GM23338 (cell line): ENCODE measurements at regions not wholly inside any gene's neighbourhood (a gene's known extent, or its start where the extent isn't known, plus 50 kb on each side); places are given as distances from the start of the nearest gene placed in this dataset.

Experiments used
- ATAC-seq: fragments of 200-7000 bp; cut with Tn5 transposase; 3 replicates; pipeline ENCODE4 v1.9.1; 2020
- DNase-seq: peaks from one replicate; pipeline ENCODE4 v3.0.0-alpha.2; 2015; ENCODE audit warnings: low spot score
- H2AFZ ChIP-seq: fragments of 200-600 bp; sonication (generic); 2 replicates; pipeline ENCODE4 v1.8.0; 2016; ENCODE audit warnings: antibody characterized with exemption, mild to moderate bottlenecking, moderate library complexity
- H3F3A ChIP-seq: fragments of 200-600 bp; sonication (generic); replicated peaks from 2 replicates; pipeline ENCODE4 v1.8.0; 2017; ENCODE audit warnings: antibody characterized with exemption, mixed run types, low read depth
- H3K27ac ChIP-seq: fragments of 200-600 bp; sonication (generic); 2 replicates; pipeline ENCODE4 v1.6.1; 2016; ENCODE audit warnings: low read depth
- H3K27me3 ChIP-seq: fragments of 200-600 bp; sonication (generic); 2 replicates; pipeline ENCODE4 v1.8.0; 2016; ENCODE audit warnings: mild to moderate bottlenecking, mixed run types, moderate library complexity; ENCODE audit not compliant: insufficient read depth
- H3K36me3 ChIP-seq: fragments of 200-600 bp; sonication (generic); 2 replicates; pipeline ENCODE4 v1.8.0; 2016; ENCODE audit warnings: mild to moderate bottlenecking; ENCODE audit not compliant: insufficient read depth
- H3K4me1 ChIP-seq: fragments of 200-600 bp; sonication (generic); 2 replicates; pipeline ENCODE4 v1.8.0; 2016; ENCODE audit warnings: mild to moderate bottlenecking, moderate library complexity; ENCODE audit not compliant: insufficient read depth
- H3K4me2 ChIP-seq: fragments of 200-600 bp; sonication (generic); 2 replicates; pipeline ENCODE4 v1.7.1; 2017; ENCODE audit warnings: mixed run types
- H3K4me3 ChIP-seq: fragments of 200-600 bp; sonication (generic); 2 replicates; pipeline ENCODE4 v1.6.1; 2016; ENCODE audit warnings: mixed run types
- H3K79me2 ChIP-seq: fragments of 200-600 bp; sonication (generic); replicated peaks from 2 replicates; pipeline ENCODE4 v1.8.0; 2017; ENCODE audit warnings: mild to moderate bottlenecking; ENCODE audit not compliant: insufficient read depth
- H3K9me2 ChIP-seq: fragments of 200-600 bp; sonication (generic); 2 replicates; pipeline ENCODE4 v1.8.0; 2017; ENCODE audit not compliant: insufficient read depth
- H4K20me1 ChIP-seq: fragments of 200-600 bp; sonication (generic); replicated peaks from 2 replicates; pipeline ENCODE4 v1.8.0; 2017; ENCODE audit warnings: mild to moderate bottlenecking; ENCODE audit not compliant: insufficient read depth
- H3K27ac Mint-ChIP-seq: 2 replicates; pipeline ENCODE4 v1.8.0; 2020; ENCODE audit warnings: inconsistent platforms, mild to moderate bottlenecking, moderate library complexity, mixed read lengths
- H3K27me3 Mint-ChIP-seq: 3 replicates; pipeline ENCODE4 v1.8.0; 2022; ENCODE audit warnings: low read depth, mild to moderate bottlenecking, moderate library complexity, mixed read lengths, inconsistent platforms; ENCODE audit not compliant: insufficient read depth, poor library complexity
- H3K36me3 Mint-ChIP-seq: 3 replicates; pipeline ENCODE4 v1.8.0; 2021; ENCODE audit warnings: low read depth, mild to moderate bottlenecking, inconsistent platforms, moderate library complexity, mixed read lengths
- H3K4me1 Mint-ChIP-seq: 3 replicates; pipeline ENCODE4 v1.8.0; 2020; ENCODE audit warnings: mild to moderate bottlenecking, inconsistent platforms, mixed read lengths
- H3K4me3 Mint-ChIP-seq: 3 replicates; pipeline ENCODE4 v1.8.0; 2021; ENCODE audit warnings: moderate library complexity, mild to moderate bottlenecking, inconsistent platforms, mixed read lengths
- H3K9me3 Mint-ChIP-seq: 3 replicates; pipeline ENCODE4 v1.8.0; 2020; ENCODE audit warnings: moderate library complexity, mild to moderate bottlenecking, inconsistent platforms, mixed read lengths
- JUNB ChIP-seq: IDR thresholded peaks from one replicate; pipeline ENCODE4 v1.6.1; 2016; ENCODE audit warnings: antibody characterized with exemption; ENCODE audit not compliant: unreplicated experiment
- NANOG ChIP-seq: IDR thresholded peaks from 2 replicates; pipeline ENCODE4 v1.6.1; 2016; ENCODE audit warnings: antibody characterized with exemption, borderline replicate concordance
- POLR2AphosphoS5 ChIP-seq: IDR thresholded peaks from 2 replicates; pipeline ENCODE4 v1.6.1; 2016; ENCODE audit warnings: antibody characterized with exemption, low read depth
- ZNF331 ChIP-seq: fragments of 250-450 bp; sonication (Bioruptor Pico); IDR thresholded peaks from 2 replicates; pipeline ENCODE4 v1.5.0; 2020; ENCODE audit warnings: low read depth, mild to moderate bottlenecking, moderate library complexity
- ZNF462 ChIP-seq: fragments of 250-450 bp; sonication (Bioruptor Pico); IDR thresholded peaks from 2 replicates; pipeline ENCODE4 v1.5.0; 2020; ENCODE audit warnings: mild to moderate bottlenecking, moderate library complexity
- TF ChIP-seq, protein P1 (sequence below), 2 experiments: fragments of 200-600 bp in 1 of 2; sonication (generic) in 1 of 2; conservative IDR thresholded peaks; 2 replicates each; pipeline versions ENCODE4 v1.5.1 to v1.6.1; 2016 to 2017; ENCODE audit warnings: antibody characterized with exemption in 2 of 2, low read depth in 2 of 2, mild to moderate bottlenecking in 2 of 2, moderate library complexity in 1 of 2

GRCh38 chr4:129747756-129748155, 651.8 kb downstream of the C4orf33 start:
- Histone ChIP-seq H3K4me3 (no peak overlapping the region), H3K36me3 (no peaks in the 10 kb centered on the region), H4K20me1 (no peaks in the 10 kb centered on the region), H3K4me2 (no peak overlapping the region), H2AFZ (peak overlapping the region; percentile 44), H3K4me1 (no peaks in the 10 kb centered on the region), H3K27me3 (no peaks in the 10 kb centered on the region), H3F3A (no peaks in the 10 kb centered on the region), H3K79me2 (no peaks in the 10 kb centered on the region), H3K9me2 (no peaks in the 10 kb centered on the region), H3K27ac (no peak overlapping the region)
- Mint-ChIP-seq H3K9me3 (no peaks in the 10 kb centered on the region), H3K36me3 (no peaks in the 10 kb centered on the region), H3K4me3 (no peak overlapping the region), H3K4me1 (peaks cover 8% of the 10 kb centered on the region), H3K27me3 (no peaks in the 10 kb centered on the region), H3K27ac (no peak overlapping the region)
- DNase-seq: peak; percentile 4
- TF ChIP-seq ZNF331 (CRISPR knock-in tag): no peak
- TF ChIP-seq POLR2AphosphoS5: no peak
- TF ChIP-seq JUNB: no peak
- TF ChIP-seq, protein P1, sequence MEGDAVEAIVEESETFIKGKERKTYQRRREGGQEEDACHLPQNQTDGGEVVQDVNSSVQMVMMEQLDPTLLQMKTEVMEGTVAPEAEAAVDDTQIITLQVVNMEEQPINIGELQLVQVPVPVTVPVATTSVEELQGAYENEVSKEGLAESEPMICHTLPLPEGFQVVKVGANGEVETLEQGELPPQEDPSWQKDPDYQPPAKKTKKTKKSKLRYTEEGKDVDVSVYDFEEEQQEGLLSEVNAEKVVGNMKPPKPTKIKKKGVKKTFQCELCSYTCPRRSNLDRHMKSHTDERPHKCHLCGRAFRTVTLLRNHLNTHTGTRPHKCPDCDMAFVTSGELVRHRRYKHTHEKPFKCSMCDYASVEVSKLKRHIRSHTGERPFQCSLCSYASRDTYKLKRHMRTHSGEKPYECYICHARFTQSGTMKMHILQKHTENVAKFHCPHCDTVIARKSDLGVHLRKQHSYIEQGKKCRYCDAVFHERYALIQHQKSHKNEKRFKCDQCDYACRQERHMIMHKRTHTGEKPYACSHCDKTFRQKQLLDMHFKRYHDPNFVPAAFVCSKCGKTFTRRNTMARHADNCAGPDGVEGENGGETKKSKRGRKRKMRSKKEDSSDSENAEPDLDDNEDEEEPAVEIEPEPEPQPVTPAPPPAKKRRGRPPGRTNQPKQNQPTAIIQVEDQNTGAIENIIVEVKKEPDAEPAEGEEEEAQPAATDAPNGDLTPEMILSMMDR (conservative IDR thresholded peaks at IDR 0.05; ENCODE audit: low read depth in 2 of 2): no peak
- TF ChIP-seq NANOG: no peak
- no peak for TF ChIP-seq ZNF462 (CRISPR knock-in tag)
- peak; percentile 51 for ATAC-seq
